ENCODE measurements at regions not wholly inside any gene's neighbourhood (a gene's known extent, or its start where the extent isn't known, plus 50 kb on each side); places are given as distances from the start of the nearest gene placed in this dataset.

DNA sequence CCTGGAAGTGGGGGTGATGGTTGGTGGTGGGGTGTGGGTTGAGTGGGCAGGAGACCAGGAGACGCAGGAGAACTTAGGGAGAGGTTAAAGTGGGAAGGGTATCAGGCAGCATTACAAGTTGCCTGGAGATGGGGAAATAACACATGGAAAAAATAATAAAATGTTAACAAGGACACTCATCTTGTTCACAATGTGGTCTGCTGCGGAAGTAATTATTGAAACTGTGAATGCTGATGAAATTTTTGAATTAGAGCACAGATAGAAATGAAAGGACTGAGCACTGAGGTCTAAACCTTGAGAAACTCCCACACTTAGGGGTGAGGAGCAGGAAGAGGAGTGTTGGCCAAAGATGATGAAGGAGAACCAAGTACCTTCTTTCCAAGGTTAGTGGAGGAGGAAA lies 346.0 kb upstream of the PLET1 start:
- intact Hi-C loops (cut with micrococcal nuclease), result no loop called here
- POLR2A ChIA-PET, result no interaction called here
- no peak overlapping the region for H3K4me3 Mint-ChIP-seq
- no peak overlapping the region for H3K27ac Mint-ChIP-seq
- CTCF ChIA-PET, result interaction anchor here (1.8 kb wide), 1 partner anchor 18 kb away, joined by 8 read pairs; no protein-coding TSS in a partner anchor
- H3K4me1 Mint-ChIP-seq, result peaks cover 0 to 2% (median 0%) of the 10 kb centered on the region in 7 donors
- peaks cover 15 to 35% (median 30%) of the 10 kb centered on the region in 5 donors for H3K27me3 Mint-ChIP-seq
- Histone ChIP-seq H3K36me3 (ENCODE audit: control insufficient read depth in 2 of 3, insufficient read depth in 3 of 3, low read length in 3 of 3) (no peaks in the 10 kb centered on the region), H3K4me1 (ENCODE audit: control insufficient read depth in 2 of 2, insufficient read depth in 2 of 2, low read length in 2 of 2) (no peaks in the 10 kb centered on the region), H3K27ac (ENCODE audit: low read depth, low read length) (no peak overlapping the region), H3K9me3 (ENCODE audit: control insufficient read depth in 2 of 3, low read length in 3 of 3) (no peaks in the 10 kb centered on the region), H3K4me3 (ENCODE audit: low read length) (no peak overlapping the region), H3K27me3 (ENCODE audit: control insufficient read depth in 2 of 2, insufficient read depth in 2 of 2, low read length in 2 of 2) (no peaks in the 10 kb centered on the region)
- H3K9me3 Mint-ChIP-seq, result no peaks in the 10 kb centered on the region
- ATAC-seq, result no peak
- H3K36me3 Mint-ChIP-seq, result no peaks in the 10 kb centered on the region
- DNase-seq, result no peak

DNA sequence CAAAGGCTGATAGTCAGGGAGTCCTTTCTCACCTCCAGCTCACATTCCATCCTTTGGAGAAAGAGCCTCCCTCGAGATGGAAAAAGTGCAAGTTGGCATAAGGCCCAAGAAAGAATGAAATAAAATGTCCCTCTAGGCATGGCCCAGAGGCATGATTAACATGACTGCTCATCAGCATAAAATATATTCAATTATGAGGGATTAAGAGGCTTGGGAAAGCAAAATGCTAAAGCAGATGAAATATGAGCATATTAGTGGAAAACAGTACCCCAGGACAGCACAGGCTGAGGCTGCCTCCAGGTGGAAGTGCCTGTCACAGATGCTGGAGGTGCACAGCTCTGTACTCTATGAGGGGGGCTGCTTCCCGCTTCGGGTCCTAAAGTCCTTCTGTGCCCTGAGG lies 347.8 kb upstream of the PLET1 start:
- no peaks in the 10 kb centered on the region for H3K27me3 ChIP-seq (ENCODE audit: control insufficient read depth in 2 of 2, insufficient read depth in 2 of 2, low read length in 2 of 2)
- H3K36me3 ChIP-seq (ENCODE audit: control insufficient read depth in 2 of 3, insufficient read depth in 3 of 3, low read length in 3 of 3), result no peaks in the 10 kb centered on the region
- no peak overlapping the region for H3K27ac ChIP-seq (ENCODE audit: low read depth, low read length)
- CTCF ChIA-PET, result interaction anchor here (1.8 kb wide), 1 partner anchor 20 kb away, joined by 8 read pairs; no protein-coding TSS in a partner anchor
- Mint-ChIP-seq H3K4me1 (peaks cover 0 to 4% (median 0%) of the 10 kb centered on the region in 7 donors), H3K9me3 (no peaks in the 10 kb centered on the region), H3K4me3 (no peak overlapping the region), H3K36me3 (no peaks in the 10 kb centered on the region), H3K27me3 (peaks cover 6 to 40% (median 35%) of the 10 kb centered on the region in 5 donors), H3K27ac (no peak overlapping the region)
- no peak for DNase-seq
- ATAC-seq, result no peak
- no peaks in the 10 kb centered on the region for H3K9me3 ChIP-seq (ENCODE audit: control insufficient read depth in 2 of 3, low read length in 3 of 3)
- H3K4me1 ChIP-seq (ENCODE audit: control insufficient read depth in 2 of 2, insufficient read depth in 2 of 2, low read length in 2 of 2), result no peaks in the 10 kb centered on the region
- H3K4me3 ChIP-seq (ENCODE audit: low read length), result no peak overlapping the region
- intact Hi-C loops (cut with micrococcal nuclease), result no loop called here
- POLR2A ChIA-PET, result no interaction called here

DNA sequence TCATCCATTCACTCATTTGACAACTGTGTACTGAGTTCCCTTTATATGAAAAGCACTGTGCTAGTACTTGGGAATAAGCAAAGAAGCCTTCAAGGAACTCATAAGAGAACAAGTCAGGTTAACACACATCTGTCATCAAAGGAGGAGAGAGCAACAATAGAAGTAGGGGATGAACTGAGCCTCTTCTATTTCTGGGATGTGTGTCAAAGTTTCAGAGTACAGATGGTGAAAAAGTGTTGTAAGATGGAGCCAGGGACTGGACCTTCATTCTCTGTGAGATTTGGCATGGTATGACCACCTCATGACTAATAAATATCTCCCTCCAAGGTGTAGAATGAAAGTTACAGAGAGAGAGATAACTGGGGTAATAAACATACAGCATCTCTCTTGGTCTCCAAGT lies 349.8 kb upstream of the PLET1 start:
- ChIA-PET POLR2A (no interaction called here), CTCF (no interaction called here)
- Histone ChIP-seq H3K4me1 (ENCODE audit: control insufficient read depth in 2 of 2, insufficient read depth in 2 of 2, low read length in 2 of 2) (no peaks in the 10 kb centered on the region), H3K9me3 (ENCODE audit: control insufficient read depth in 2 of 3, low read length in 3 of 3) (no peaks in the 10 kb centered on the region), H3K27me3 (ENCODE audit: control insufficient read depth in 2 of 2, insufficient read depth in 2 of 2, low read length in 2 of 2) (no peaks in the 10 kb centered on the region), H3K4me3 (ENCODE audit: low read length) (no peak overlapping the region), H3K36me3 (ENCODE audit: control insufficient read depth in 2 of 3, insufficient read depth in 3 of 3, low read length in 3 of 3) (no peaks in the 10 kb centered on the region), H3K27ac (ENCODE audit: low read depth, low read length) (no peak overlapping the region)
- Mint-ChIP-seq H3K36me3 (no peaks in the 10 kb centered on the region), H3K4me3 (no peak overlapping the region), H3K27ac (no peak overlapping the region), H3K27me3 (peaks cover 6 to 45% (median 22%) of the 10 kb centered on the region in 5 donors), H3K9me3 (no peaks in the 10 kb centered on the region), H3K4me1 (peaks cover 0 to 7% (median 0%) of the 10 kb centered on the region in 7 donors)
- DNase-seq, result no peak
- intact Hi-C loops (cut with micrococcal nuclease), result no loop called here
- no peak for ATAC-seq

DNA sequence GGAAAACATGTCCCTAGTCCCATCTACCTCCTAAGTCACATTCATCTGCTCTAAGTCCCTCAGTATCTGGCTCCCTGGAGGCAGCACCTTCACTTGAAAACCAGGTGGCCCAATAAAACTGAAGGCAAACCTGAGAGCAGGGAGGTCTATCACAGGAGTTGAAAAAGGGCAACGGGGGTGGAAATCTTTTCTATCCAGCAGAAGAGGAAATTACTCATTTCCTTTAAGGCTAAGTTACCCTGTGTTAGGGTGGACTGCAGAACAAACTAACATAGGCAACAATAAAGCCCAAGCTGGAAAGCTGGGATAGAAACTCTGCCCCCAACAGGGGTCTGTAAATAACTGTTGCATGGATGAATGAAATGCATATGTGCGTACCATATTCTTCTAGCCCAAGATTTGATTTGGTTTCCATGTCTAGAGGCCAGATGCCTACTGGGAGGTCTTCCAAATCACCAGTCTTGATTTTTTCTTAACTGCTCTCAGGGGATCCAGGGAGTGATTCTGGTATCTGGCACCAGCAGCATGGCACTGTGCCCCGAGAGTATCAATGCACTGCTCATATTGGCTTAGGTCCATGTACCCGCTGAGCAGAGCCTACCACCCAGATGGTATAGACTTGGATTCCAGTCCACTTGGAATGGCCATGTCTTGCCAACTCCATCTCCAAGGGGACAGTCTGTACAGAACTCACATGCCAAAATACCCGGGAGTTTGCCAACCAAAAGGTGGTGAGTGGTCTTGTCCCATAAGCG lies 350.0 kb upstream of the NCAM1 start:
- H3K27ac ChIP-seq (ENCODE audit: low read depth, low read length), result no peak overlapping the region
- no peaks in the 10 kb centered on the region for H3K4me1 ChIP-seq (ENCODE audit: control insufficient read depth in 2 of 2, insufficient read depth in 2 of 2, low read length in 2 of 2)
- Mint-ChIP-seq H3K4me1 (peaks cover 0 to 7% (median 0%) of the 10 kb centered on the region in 7 donors), H3K27me3 (peaks cover 5 to 43% (median 19%) of the 10 kb centered on the region in 5 donors), H3K36me3 (no peaks in the 10 kb centered on the region), H3K4me3 (no peak overlapping the region), H3K27ac (no peak overlapping the region), H3K9me3 (no peaks in the 10 kb centered on the region)
- H3K4me3 ChIP-seq (ENCODE audit: low read length), result no peak overlapping the region
- H3K36me3 ChIP-seq (ENCODE audit: control insufficient read depth in 2 of 3, insufficient read depth in 3 of 3, low read length in 3 of 3), result no peaks in the 10 kb centered on the region
- no peaks in the 10 kb centered on the region for H3K9me3 ChIP-seq (ENCODE audit: control insufficient read depth in 2 of 3, low read length in 3 of 3)
- H3K27me3 ChIP-seq (ENCODE audit: control insufficient read depth in 2 of 2, insufficient read depth in 2 of 2, low read length in 2 of 2), result no peaks in the 10 kb centered on the region
- intact Hi-C loops (cut with micrococcal nuclease), result no loop called here
- CTCF ChIA-PET, result no interaction called here
- POLR2A ChIA-PET, result no interaction called here
- ATAC-seq (no peak), DNase-seq (no peak)

DNA sequence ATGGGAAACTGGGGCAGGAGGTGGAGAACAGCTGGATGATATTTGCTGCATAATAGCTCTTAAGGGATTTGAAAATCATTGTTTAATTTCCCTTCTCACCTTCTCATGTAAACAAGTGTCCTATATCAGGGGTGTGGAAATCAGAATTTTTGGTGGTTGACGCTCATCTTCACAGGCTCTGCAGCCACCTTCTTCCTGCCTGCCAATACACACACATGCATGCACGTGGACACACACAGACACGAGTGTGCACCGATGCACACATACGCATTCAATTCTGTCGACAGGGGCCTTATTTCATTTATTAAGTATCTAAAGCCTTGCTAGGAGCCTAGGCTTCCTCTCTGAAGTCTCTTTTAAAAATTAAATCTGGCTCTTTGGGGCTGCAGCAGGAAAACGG lies 349.4 kb upstream of the NCAM1 start:
- no peak for DNase-seq
- no peak overlapping the region for H3K4me3 Mint-ChIP-seq
- ChIA-PET POLR2A (no interaction called here), CTCF (no interaction called here)
- ATAC-seq, result no peak
- H3K27ac Mint-ChIP-seq, result no peak overlapping the region
- no peaks in the 10 kb centered on the region for H3K9me3 Mint-ChIP-seq
- Histone ChIP-seq H3K27ac (ENCODE audit: low read depth, low read length) (no peak overlapping the region), H3K4me1 (ENCODE audit: control insufficient read depth in 2 of 2, insufficient read depth in 2 of 2, low read length in 2 of 2) (no peaks in the 10 kb centered on the region), H3K9me3 (ENCODE audit: control insufficient read depth in 2 of 3, low read length in 3 of 3) (no peaks in the 10 kb centered on the region), H3K36me3 (ENCODE audit: control insufficient read depth in 2 of 3, insufficient read depth in 3 of 3, low read length in 3 of 3) (no peaks in the 10 kb centered on the region), H3K4me3 (ENCODE audit: low read length) (no peak overlapping the region), H3K27me3 (ENCODE audit: control insufficient read depth in 2 of 2, insufficient read depth in 2 of 2, low read length in 2 of 2) (no peaks in the 10 kb centered on the region)
- intact Hi-C loops (cut with micrococcal nuclease), result no loop called here
- no peaks in the 10 kb centered on the region for H3K36me3 Mint-ChIP-seq
- H3K27me3 Mint-ChIP-seq, result peaks cover 5 to 38% (median 19%) of the 10 kb centered on the region in 5 donors
- peaks cover 0 to 7% (median 0%) of the 10 kb centered on the region in 7 donors for H3K4me1 Mint-ChIP-seq

DNA sequence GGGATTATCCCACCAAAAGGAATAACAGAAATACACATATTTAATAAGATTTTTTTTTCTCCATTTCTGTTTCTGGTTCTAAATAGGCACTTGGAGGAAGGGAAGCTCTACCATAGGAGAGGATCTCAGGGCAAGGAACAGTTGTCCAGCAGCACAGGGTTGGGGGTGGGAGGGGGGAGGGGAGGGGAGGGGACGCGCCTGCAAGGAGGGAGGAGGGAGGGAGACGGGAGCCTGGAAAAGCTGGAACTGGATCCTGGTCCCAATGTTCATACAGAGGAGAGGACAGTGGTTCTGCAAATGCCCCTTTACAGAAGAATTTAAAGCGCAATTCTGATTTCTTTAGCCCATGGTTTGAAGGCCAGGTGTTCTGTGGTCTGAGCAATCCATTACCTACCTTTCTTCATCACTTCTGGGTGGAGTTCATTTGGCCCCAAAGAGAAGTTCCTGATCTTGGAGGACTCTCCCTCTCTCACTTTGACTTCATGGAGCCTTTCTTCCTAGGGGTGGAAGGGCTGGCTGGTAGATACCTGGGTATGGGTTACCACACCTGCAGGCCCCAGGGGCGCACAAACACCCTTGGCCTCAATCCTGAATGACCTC lies 348.9 kb upstream of the NCAM1 start:
- peaks cover 0 to 7% (median 0%) of the 10 kb centered on the region in 7 donors for H3K4me1 Mint-ChIP-seq
- peaks cover 5 to 34% (median 19%) of the 10 kb centered on the region in 5 donors for H3K27me3 Mint-ChIP-seq
- ChIA-PET POLR2A (no interaction called here), CTCF (no interaction called here)
- no peak overlapping the region for H3K27ac Mint-ChIP-seq
- intact Hi-C loops (cut with micrococcal nuclease), result no loop called here
- Histone ChIP-seq H3K4me3 (ENCODE audit: low read length) (no peak overlapping the region), H3K27me3 (ENCODE audit: control insufficient read depth in 2 of 2, insufficient read depth in 2 of 2, low read length in 2 of 2) (no peaks in the 10 kb centered on the region), H3K27ac (ENCODE audit: low read depth, low read length) (no peak overlapping the region), H3K36me3 (ENCODE audit: control insufficient read depth in 2 of 3, insufficient read depth in 3 of 3, low read length in 3 of 3) (no peaks in the 10 kb centered on the region), H3K9me3 (ENCODE audit: control insufficient read depth in 2 of 3, low read length in 3 of 3) (no peaks in the 10 kb centered on the region), H3K4me1 (ENCODE audit: control insufficient read depth in 2 of 2, insufficient read depth in 2 of 2, low read length in 2 of 2) (no peaks in the 10 kb centered on the region)
- no peaks in the 10 kb centered on the region for H3K9me3 Mint-ChIP-seq
- no peak for ATAC-seq
- DNase-seq, result no peak
- H3K36me3 Mint-ChIP-seq, result no peaks in the 10 kb centered on the region
- H3K4me3 Mint-ChIP-seq, result no peak overlapping the region
